ENCODE measurements at regions not wholly inside any gene's neighbourhood (a gene's known extent, or its start where the extent isn't known, plus 50 kb on each side); places are given as distances from the start of the nearest gene placed in this dataset.

GRCh38 chr13:78201411-78201810, 282.8 kb upstream of the EDNRB start:
- Histone ChIP-seq H3K27me3 (replicated peaks; ENCODE audit: control insufficient read depth, insufficient read depth, low read length) (no peaks in the 10 kb centered on the region), H3K4me3 (replicated peaks; ENCODE audit: low read depth, low read length) (no peak overlapping the region), H3K36me3 (ENCODE audit: control insufficient read depth, insufficient read depth, low read length) (no peaks in the 10 kb centered on the region)
- DNase-seq (ENCODE audit: extremely low read depth, insufficient read length), result peak; percentile 9
- TF ChIP-seq, protein P1, sequence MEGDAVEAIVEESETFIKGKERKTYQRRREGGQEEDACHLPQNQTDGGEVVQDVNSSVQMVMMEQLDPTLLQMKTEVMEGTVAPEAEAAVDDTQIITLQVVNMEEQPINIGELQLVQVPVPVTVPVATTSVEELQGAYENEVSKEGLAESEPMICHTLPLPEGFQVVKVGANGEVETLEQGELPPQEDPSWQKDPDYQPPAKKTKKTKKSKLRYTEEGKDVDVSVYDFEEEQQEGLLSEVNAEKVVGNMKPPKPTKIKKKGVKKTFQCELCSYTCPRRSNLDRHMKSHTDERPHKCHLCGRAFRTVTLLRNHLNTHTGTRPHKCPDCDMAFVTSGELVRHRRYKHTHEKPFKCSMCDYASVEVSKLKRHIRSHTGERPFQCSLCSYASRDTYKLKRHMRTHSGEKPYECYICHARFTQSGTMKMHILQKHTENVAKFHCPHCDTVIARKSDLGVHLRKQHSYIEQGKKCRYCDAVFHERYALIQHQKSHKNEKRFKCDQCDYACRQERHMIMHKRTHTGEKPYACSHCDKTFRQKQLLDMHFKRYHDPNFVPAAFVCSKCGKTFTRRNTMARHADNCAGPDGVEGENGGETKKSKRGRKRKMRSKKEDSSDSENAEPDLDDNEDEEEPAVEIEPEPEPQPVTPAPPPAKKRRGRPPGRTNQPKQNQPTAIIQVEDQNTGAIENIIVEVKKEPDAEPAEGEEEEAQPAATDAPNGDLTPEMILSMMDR (IDR thresholded peaks at IDR 0.05; ENCODE audit: insufficient read depth, low read length, poor library complexity, severe bottlenecking), result no peak

DNA sequence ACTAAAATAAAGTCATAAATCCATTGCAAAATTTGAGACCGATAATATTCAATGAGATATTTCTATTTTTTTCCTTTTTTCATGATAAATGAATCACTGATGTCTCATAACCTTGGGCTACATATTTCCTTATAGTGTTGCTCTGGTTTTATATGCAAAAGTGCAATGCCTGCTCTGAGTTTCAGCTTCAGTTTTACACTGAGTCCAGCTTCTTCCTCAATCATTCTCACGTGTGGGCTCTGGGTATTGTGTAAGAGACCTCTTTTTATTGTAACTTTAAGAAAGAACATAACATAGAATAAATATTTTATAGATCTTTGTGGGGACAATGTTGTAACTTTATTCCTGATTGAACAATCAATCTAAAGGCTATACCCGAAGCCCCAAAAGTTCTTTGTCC, 280.2 kb upstream of the EDNRB start:
- H3K36me3 ChIP-seq (ENCODE audit: control insufficient read depth, insufficient read depth, low read length), result no peaks in the 10 kb centered on the region
- H3K27me3 ChIP-seq (replicated peaks; ENCODE audit: control insufficient read depth, insufficient read depth, low read length), result no peaks in the 10 kb centered on the region
- DNase-seq (ENCODE audit: extremely low read depth, insufficient read length), result no peak
- no peak overlapping the region for H3K4me3 ChIP-seq (replicated peaks; ENCODE audit: low read depth, low read length)
- TF ChIP-seq, protein P1 (IDR thresholded peaks at IDR 0.05; ENCODE audit: insufficient read depth, low read length, poor library complexity, severe bottlenecking), result no peak

DNA sequence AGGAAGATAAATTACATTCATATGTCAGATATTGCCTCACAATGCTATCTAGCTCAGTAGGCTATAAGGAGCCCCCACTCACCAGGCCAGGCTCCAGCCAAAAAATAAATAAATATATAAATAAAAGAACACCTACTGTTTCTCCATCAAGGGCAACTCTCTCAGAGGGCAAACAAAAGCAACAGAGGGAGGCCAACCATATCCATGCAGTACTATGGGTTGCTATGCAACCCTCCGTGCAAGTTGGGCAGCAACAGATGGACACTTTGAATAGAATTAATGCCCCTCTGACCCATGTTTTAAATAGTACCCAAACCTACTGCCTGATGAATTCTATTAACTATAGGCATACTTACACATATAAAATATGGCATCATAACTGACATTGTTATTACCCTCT, 279.8 kb upstream of the EDNRB start:
- TF ChIP-seq, protein P1 (IDR thresholded peaks at IDR 0.05; ENCODE audit: insufficient read depth, low read length, poor library complexity, severe bottlenecking), result no peak
- no peak for DNase-seq (ENCODE audit: extremely low read depth, insufficient read length)
- no peaks in the 10 kb centered on the region for H3K27me3 ChIP-seq (replicated peaks; ENCODE audit: control insufficient read depth, insufficient read depth, low read length)
- no peak overlapping the region for H3K4me3 ChIP-seq (replicated peaks; ENCODE audit: low read depth, low read length)
- no peaks in the 10 kb centered on the region for H3K36me3 ChIP-seq (ENCODE audit: control insufficient read depth, insufficient read depth, low read length)

- no peaks in the 10 kb centered on the region for H3K36me3 ChIP-seq (ENCODE audit: control insufficient read depth, insufficient read depth, low read length)
- TF ChIP-seq, protein P1 (IDR thresholded peaks at IDR 0.05; ENCODE audit: insufficient read depth, low read length, poor library complexity, severe bottlenecking), result no peak
- no peak for DNase-seq (ENCODE audit: extremely low read depth, insufficient read length)
- no peak overlapping the region for H3K4me3 ChIP-seq (replicated peaks; ENCODE audit: low read depth, low read length)
- H3K27me3 ChIP-seq (replicated peaks; ENCODE audit: control insufficient read depth, insufficient read depth, low read length), result no peaks in the 10 kb centered on the region
These were observed 278.6 kb upstream of the EDNRB start for GRCh38 chr13:78197231-78197630.

DNA sequence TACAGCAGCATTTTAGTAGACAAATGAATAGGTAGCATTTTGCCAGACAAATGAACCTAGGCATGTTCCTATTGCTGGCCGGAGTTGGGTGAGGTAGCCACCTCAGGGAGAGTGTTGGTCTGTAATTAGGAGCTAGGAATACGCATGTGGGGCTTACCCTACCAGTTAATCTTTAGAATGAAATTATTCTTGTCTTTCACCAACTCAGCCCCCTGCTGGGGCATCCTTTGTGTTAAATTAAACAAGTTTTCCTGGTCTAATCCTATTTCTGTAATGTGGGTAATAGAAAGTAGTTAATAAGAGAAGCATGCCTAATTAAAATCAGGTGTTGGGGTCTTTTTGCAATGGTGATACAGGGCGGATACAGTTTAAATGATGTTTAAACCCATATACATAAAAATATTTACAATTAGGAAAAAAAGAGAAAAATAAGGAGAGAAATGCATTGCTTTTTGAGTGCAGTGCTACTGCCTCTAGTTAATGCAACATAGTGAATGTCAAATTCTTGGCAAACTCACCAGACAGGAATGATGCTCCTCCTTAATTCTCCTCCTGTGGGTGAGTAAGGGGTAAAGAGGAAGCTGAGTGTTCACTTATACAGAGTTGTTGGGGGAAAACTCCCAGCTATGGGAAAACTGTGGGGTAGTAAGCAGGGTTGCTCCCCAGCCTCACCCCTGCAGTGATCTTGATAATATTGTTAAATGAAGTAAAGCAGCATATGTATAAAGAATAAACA, 276.4 kb upstream of the EDNRB start:
- no peaks in the 10 kb centered on the region for H3K27me3 ChIP-seq (replicated peaks; ENCODE audit: control insufficient read depth, insufficient read depth, low read length)
- TF ChIP-seq, protein P1 (IDR thresholded peaks at IDR 0.05; ENCODE audit: insufficient read depth, low read length, poor library complexity, severe bottlenecking), result no peak
- DNase-seq (ENCODE audit: extremely low read depth, insufficient read length), result no peak

GRCh38 chr13:78193846-78194245, 275.2 kb upstream of the EDNRB start:
- DNase-seq (ENCODE audit: extremely low read depth, insufficient read length), result peak; percentile 9
- TF ChIP-seq, protein P1 (IDR thresholded peaks at IDR 0.05; ENCODE audit: insufficient read depth, low read length, poor library complexity, severe bottlenecking), result no peak
- H3K36me3 ChIP-seq (ENCODE audit: control insufficient read depth, insufficient read depth, low read length), result no peaks in the 10 kb centered on the region
- H3K4me3 ChIP-seq (replicated peaks; ENCODE audit: low read depth, low read length), result no peak overlapping the region
- no peaks in the 10 kb centered on the region for H3K27me3 ChIP-seq (replicated peaks; ENCODE audit: control insufficient read depth, insufficient read depth, low read length)

More for the DNA sequence above, 276.4 kb upstream of the EDNRB start:
- Histone ChIP-seq H3K4me3 (replicated peaks; ENCODE audit: low read depth, low read length) (no peak overlapping the region), H3K36me3 (ENCODE audit: control insufficient read depth, insufficient read depth, low read length) (no peaks in the 10 kb centered on the region)
